Stimulated activated CD4-positive, alpha-beta T cell treated with anti-CD3 and anti-CD28 coated beads, Interleukin-2, amount 100 ng/mL, for 24 hours (primary cell): ENCODE measurements at regions not wholly inside any gene's neighbourhood (a gene's known extent, or its start where the extent isn't known, plus 50 kb on each side); places are given as distances from the start of the nearest gene placed in this dataset.
"Not testable (repeated sequence)": the region's sequence is repeated elsewhere in the genome, so short reads cannot be mapped to it uniquely, and the experiment has no call there.

Experiments used
- DNase-seq, 2 donors: peaks; one replicate each; pipeline ENCODE4 v3.0.0-alpha.2; 2020

DNA sequence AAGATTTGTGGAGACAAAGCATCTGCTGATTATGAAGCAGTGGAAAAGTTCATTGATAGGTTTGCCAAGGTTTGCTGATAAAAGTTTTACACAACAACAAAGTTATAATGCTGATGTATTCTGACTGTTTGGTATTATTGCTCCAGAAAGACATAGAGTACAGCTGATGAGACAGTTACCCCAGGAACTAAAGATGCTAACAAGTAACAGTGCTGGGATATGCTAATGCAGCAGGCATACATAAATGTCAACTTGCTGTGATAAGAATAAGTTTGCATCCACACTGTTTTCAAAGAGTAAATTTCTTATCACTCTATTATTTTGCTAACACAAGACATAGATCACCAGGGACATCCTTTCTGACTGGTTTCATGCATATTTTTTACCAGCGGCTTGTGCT is 1221.3 kb upstream of the CELF4 start:
- no peak for DNase-seq

DNA sequence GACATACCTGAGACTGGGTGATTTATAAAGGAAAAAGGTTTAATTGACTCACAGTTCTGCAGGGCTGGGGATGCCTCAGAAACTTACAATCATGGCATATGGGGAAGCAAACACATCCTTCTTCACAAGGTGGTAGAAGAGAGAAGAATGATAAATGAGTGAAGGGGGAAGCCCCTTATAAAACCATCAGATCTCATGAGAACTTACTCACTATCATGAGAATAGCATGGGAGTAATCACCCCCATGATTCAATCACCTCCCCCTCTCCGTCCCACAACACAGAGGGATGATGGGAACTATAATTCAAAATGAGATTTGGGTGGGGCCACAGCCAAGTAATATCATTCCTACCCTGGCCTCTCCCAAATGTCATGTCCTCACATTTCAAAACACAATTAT is 1206.0 kb upstream of the CELF4 start:
- not testable (repeated sequence) for DNase-seq

DNA sequence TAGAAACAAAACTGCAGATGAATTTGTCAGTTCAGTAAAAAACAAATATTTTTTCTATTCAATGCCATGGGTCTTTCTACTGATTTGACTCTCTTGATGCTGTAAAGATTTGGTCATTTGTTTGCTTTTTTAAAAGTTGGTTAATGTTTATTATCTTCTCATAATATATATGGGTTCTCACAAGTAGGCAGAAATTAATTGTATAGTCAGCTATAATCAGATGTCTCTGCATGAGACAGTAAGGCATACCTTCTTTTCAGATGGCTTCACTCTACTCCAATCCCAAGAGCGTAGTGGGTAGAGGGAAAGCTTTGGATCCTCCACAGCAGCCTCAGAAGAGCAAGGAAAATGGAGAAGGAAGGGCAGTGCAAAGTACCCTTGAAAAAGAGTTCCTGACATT is 1202.9 kb upstream of the CELF4 start:
- DNase-seq: no peak

- no peak for DNase-seq
Measured at GRCh38 chr18:38759457-38759856, 1193.9 kb upstream of the CELF4 start.

DNA sequence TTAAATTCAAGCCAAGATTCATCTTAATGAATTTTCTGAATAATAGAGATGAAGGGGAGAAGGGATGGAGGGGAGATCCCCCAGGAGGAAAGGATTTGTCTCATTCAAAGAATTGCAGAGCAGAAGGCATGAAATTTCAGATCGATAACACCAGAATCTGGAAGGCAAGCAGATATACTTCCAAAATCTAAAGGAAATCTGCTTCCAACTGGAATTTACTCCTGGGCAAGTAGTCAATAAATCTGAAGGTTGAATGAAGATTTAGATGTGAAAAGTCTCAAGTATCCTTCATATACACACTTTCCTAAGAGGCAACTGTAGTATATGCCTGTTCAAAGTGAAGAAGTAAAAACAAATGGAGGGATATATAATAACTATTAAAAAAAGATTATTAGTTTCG is 1190.8 kb upstream of the CELF4 start:
- DNase-seq: no peak

DNA sequence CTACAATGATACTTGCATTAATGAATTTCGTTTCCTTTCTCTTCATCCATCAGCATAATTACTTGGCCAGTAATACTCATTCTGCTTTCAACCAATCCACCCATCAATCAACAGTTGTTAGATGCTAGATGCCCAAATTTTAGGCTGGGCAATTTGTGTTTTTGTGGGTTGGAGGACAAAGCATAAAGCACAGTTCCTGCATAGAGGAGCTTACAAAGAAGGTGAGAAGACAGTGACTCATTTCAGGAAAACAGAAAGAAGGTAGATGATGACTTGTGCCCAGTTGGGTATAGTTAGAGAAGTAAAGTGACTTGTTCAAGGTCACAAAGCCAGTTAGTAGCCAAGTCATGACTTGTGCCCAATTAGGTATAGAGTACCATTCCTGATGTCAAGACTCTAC is 1186.8 kb upstream of the CELF4 start:
- DNase-seq: no peak

- DNase-seq: peak in 1 of 2 donors; percentile 1
Measured at GRCh38 chr18:38751898-38752297, 1186.3 kb upstream of the CELF4 start.

GRCh38 chr18:38751211-38751610 is 1185.6 kb upstream of the CELF4 start:
- no peak for DNase-seq

- no peak for DNase-seq
Measured at GRCh38 chr18:38750751-38751150, 1185.2 kb upstream of the CELF4 start.

DNA sequence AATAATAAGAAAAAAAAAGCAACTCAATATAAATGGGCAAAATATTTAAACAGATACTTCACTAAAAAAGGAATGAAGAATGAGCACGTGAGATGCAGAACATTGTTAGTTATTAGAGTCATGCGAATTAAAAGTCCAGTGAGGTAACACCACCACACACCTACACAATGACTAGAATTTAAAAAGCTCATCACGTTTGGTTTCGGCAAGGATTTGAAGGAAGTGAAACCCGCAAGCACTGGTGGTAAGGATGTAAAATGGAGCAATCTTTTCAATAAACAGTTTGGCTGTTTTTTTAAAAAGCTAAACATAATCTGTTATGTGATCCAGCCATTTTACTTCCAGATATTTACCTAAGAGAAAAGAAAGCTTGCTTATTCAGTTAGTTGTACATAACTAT is 1181.6 kb upstream of the CELF4 start:
- no peak for DNase-seq

- not testable (repeated sequence) for DNase-seq
Measured at GRCh38 chr18:38720181-38720580, 1154.6 kb upstream of the CELF4 start.

- no peak for DNase-seq
Measured at GRCh38 chr18:38718365-38718901, 1152.8 kb upstream of the CELF4 start.

GRCh38 chr18:38709122-38709521 is 1143.5 kb upstream of the CELF4 start:
- DNase-seq: no peak

DNA sequence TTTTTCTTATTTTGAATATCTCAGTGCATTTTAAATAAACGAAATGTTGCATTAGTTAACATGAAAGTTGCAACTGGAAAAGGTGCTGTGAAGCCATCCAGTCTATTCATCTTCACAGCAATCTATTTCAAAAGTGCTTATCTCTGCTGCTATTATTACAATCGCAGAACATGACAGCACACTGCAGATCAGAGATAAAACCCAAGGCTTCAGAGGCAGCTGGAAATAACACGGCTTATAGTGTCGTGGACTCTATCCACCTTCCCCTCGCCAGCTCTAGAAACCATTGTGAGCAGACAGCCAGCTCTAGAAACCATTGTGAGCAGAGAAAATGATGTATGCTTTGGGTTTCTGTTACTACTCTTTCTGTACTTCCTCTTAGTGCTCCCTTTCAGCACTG is 1140.8 kb upstream of the CELF4 start:
- DNase-seq: no peak

- no peak for DNase-seq
Measured at GRCh38 chr18:38698088-38698487, 1132.5 kb upstream of the CELF4 start.

DNA sequence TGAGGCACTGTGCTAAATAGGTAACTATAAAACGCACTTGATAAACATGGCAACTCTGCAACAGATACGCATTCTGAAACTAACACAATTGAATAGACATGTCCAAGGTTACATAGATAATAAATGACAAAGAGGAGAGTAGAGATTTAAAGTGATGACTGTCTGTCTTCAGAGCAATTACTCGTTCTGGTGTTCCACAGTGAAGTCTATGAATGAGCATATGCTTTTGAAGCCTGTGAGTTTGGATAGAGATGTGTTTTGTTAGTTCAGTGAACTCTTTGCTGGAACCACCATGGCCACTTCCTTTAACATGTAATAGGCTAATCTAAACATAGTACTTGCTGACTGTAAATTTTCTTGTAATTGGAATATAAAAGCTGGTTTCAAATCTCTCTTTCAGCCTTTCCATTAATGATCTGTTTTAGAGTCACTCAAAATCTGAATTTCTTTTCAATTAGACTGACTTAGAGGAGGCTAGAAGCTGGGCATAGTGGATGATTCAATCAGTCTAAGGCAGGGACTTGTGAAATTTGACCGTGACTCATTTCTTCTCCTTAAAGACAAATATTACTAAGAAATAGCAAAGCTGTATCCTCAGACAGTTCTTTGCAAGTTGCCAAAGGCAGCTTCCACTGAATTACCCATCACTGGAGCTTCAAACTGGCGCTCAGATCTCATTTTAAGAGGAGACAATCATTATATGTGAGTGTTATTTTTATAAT is 1130.1 kb upstream of the CELF4 start:
- DNase-seq: no peak

- DNase-seq: no peak
Measured at GRCh38 chr18:38693104-38693503, 1127.5 kb upstream of the CELF4 start.

DNA sequence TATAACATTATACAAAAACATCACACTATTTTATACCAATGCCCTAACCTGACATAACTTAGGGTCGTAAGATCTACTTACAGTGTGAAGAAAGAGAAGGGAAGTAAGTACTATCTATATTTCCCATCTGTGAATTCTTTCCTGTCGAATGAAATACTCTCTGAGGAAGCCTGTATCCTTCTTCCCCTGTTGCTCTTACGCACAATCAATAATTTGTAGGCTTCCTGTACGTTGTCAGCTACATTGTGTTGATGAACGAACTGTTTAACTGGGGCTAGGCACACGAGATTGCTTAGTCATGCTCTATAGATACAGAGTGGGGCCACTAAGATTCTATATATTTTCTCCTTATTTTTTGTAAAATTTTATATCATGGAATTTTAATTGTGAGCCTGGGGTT is 1125.0 kb upstream of the CELF4 start:
- no peak for DNase-seq

DNA sequence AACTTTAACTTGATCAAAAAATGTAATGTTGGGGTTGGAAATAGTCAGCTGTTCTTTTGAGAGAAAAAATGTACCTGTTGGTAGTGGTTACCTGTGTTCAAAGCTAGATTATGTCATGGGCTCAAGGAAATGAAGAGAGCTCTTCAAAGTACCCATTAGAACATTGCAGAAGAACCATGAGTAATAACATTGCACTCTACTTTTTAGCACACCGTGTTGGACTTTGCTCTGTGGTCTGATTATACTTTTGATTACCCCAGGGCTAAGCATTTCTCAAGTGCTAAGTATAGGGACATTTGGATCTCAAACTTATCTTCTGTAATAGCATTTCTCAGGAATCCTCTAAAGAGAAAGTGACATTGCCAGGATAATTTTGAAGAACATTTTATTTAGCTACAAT is 1122.8 kb upstream of the CELF4 start:
- DNase-seq: no peak

GRCh38 chr18:38670486-38670885 is 1104.9 kb upstream of the CELF4 start:
- DNase-seq: no peak

GRCh38 chr18:38664929-38665328 is 1099.3 kb upstream of the CELF4 start:
- DNase-seq: no peak

- DNase-seq: no peak
Measured at GRCh38 chr18:38663682-38664081, 1098.1 kb upstream of the CELF4 start.

- DNase-seq: no peak
Measured at GRCh38 chr18:38663270-38663669, 1097.7 kb upstream of the CELF4 start.

DNA sequence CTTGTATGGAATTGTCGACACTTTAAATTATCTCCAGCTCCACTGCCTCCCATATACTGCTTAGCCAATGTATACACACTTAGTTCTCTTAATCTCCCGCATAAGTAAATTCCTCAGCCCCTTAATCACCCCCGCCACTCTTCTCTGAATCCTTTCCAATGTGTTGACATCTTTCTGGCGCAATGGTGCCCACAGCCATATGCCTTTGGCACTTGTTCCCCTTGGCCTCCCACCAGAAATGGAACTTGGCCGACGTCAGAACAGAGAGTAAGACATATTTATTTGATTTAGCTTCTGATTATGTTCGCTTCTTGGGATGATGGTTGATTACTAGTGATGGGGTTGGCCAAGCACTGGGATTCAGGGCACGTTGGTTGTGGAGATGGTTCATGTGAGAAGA is 1089.3 kb upstream of the CELF4 start:
- DNase-seq: no peak

- DNase-seq: no peak
Measured at GRCh38 chr18:38651736-38652135, 1086.1 kb upstream of the CELF4 start.
